Activated CD4-positive, alpha-beta T cell treated with anti-CD3 and anti-CD28 coated beads, Interleukin-2, Interleukin-6, amounts not matched to agents 100 ng/mL and 50 ng/mL, durations not matched to agents 16 hours and 8 hours (primary cell): ENCODE measurements at regions not wholly inside any gene's neighbourhood (a gene's known extent, or its start where the extent isn't known, plus 50 kb on each side); places are given as distances from the start of the nearest gene placed in this dataset.

ENCODE experiments used
- DNase-seq: peaks from one replicate; pipeline ENCODE4 v3.0.0-alpha.2; 2020

DNA sequence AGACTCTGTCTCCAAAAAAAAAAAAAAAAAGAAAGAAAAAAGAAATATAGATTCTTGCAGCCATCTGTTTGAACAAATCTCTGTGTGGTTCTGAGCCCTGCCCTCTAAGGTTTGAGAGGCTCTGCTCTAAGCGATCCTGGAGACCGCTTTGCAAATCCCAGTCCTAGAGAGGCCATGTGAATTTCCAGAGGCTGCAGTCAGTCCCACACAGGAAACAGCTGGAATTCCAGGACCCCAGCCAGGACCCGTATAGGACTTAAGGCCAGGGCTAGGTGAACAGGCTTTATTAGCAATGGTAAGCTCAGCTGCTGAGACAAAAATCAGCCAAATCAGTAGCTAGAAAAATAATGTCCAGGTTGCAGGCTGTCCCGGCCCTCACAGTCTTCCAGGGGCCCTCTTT is 154.8 kb downstream of the RPS24 start:
- no peak for DNase-seq

GRCh38 chr10:78190051-78190825 is 156.6 kb downstream of the RPS24 start:
- DNase-seq = no peak

DNA sequence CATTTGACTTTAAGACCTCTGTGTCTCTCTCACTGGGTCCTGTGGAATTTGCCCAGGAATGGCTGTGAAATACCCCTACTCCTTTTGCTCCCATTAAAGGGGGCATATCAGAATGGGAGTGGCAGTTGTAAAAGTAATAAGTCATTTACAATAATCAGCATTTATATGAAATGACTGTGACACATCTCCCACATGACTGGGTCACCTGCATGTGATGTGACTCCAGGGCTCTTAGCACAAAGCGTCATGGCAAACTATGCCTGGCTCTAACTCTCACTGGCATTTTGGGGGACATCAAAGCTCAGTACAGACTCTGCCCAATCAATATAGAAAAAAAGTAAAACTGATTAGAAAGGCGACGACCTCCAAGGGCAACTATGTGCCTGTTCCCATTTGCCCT is 157.6 kb downstream of the RPS24 start:
- DNase-seq = no peak

DNA sequence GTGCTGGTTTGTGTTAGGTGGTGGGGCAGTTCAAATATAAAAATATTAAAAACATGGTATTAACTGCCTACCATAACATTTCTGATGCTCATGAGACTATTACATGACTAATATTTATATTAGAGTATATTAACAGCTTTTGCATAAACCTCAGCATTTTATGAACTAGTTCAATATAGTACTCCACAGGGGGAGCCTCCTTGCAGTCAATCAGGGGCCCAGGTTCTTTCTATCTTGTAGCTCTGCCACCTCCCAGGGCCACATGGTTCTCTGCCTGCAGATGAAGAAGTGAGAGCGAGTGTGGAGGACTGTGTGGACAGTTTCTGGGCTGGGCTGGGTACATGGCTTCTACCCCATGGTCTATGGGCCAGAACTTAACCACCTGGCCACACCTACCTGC is 159.5 kb downstream of the RPS24 start:
- DNase-seq = no peak

DNA sequence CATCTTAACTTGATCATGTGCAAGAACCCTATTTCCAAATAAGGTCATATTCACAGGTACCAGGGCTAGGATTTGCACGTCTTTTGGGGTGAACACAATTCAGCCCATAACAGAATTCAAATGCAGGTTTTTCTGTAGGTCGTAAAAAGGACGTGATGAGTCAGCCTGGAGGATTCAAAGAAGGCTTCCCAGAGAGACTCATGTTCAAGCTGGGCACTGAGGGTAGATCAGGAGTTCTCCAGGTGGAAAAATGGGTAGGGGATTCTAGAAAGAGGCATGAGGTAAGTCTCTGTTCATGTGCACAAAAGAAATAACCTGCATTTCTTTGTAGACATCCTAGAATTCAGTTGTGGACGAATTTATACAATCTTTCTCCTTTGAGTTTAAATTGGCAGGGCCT is 160.4 kb downstream of the RPS24 start:
- no peak for DNase-seq

- no peak for DNase-seq
Measured at GRCh38 chr10:78194539-78195402, 161.1 kb downstream of the RPS24 start.

- DNase-seq = no peak
Measured at GRCh38 chr10:78196396-78196795, 162.7 kb downstream of the RPS24 start.

GRCh38 chr10:78196964-78197363 is 163.3 kb downstream of the RPS24 start:
- peak; percentile 9 for DNase-seq

DNA sequence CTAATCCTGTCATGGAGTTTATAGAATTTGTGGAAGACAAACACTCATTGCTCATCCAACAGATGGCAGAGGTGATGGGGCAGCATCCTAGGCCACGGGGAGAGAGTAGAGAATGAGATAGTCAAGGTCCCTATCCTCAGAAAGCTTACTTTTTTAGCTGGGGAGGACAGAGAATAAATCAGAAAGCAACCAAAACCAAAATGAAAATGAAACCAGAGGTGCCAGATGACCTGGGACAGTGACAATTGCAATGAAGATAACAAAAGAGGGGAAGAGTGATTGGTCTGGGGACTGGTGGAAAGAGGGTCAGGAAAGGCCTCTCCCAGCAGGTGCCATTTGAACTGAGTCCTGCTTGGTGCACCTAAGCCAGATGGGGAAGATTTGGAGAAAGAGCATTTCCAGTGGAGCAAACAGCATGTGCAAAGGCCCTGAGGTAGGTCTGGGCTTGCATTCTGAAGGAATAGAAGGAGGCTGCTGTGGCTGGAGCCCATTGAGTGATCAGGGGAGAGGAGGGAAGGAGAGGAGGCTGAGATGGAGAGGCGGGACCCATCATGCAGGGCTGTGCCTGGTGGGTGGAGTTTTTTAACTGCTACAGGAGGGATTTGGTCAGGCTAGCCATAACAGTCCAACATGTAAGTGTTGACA is 164.1 kb downstream of the RPS24 start:
- DNase-seq = no peak

- DNase-seq = no peak
Measured at GRCh38 chr10:78199005-78199725, 165.5 kb downstream of the RPS24 start.

GRCh38 chr10:78199759-78200158 is 166.1 kb downstream of the RPS24 start:
- no peak for DNase-seq

DNA sequence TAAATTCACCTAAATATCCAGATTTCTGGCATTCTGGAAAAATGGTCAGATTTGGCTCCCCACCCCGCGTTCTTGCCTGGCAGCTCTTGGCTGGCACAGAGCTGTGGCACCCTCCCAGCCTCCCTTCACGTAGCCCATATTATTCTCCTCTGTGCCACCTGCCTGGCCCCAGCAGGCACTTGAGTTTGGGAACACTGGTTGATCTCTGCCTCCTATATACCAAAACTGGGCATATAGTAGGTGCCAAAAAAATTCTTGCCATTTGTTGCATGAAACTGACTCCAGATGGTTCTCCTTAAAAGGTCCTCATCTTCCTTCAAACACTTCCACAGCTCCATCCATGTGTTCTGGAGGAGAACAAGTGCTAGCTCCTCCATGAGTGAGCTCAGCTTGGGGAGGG is 167.0 kb downstream of the RPS24 start:
- no peak for DNase-seq

DNA sequence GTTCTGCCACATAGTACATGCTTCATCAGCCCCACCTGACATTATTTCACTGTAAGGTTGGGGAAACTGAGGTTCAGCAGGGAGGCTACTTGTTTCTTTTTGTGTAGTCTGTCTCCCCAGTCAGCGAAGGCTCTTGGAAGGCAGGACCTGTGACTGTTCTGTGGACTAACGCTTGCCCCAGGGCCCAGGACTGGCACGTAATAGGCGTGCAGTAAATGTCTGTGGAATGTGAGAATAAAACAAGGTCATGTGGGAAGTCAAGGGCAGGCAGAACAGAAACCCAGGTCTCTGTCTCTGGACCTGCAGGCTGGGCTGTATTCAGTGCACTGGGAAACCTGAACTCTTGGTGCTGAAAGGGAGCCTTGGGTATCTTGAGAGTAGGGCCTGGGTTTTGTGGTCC is 168.7 kb downstream of the RPS24 start:
- DNase-seq = no peak

DNA sequence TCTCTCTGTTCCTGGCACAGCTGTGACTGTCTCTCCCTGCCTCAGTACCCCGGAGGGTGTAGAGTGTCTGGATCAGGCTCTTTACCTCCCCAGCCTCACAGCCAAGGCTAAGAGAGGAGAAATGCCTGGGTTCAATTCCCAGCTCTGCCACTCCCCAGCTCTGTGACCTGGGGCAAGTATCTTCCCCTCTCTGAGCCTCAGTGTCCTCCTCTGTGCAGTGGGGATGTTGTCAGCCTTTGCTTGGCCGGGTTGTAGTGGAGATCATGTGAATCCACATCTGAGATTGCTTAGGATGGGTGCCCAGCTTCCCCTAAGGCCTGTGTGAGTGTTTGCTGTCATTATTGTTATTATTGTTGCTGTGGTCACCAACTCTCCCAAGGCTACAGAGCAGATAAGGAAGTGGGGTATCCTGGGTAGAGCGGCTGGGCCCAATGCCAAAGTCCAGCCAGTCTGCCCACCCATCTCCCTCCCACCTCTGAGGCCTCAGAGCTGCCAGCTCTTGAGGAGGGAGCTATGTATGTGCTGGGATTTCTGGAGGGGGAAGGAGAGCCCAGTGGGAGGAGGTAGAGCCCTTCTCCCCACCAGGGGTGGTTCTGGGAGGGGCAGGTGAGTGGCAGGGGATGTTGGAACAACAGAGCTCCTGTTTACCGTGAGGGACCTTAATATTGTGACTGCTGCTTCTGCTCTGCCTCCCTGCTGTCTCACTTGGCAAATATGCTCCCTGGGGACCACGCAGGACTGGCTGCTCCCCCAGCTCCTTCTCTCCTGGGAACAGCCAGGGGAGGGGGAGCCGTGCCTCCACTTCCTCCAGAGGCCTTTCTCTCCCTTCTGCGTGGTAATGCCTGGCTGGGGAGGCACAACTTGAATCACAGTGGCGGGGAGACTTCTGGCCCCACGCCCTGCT is 170.5 kb downstream of the RPS24 start:
- no peak for DNase-seq

DNA sequence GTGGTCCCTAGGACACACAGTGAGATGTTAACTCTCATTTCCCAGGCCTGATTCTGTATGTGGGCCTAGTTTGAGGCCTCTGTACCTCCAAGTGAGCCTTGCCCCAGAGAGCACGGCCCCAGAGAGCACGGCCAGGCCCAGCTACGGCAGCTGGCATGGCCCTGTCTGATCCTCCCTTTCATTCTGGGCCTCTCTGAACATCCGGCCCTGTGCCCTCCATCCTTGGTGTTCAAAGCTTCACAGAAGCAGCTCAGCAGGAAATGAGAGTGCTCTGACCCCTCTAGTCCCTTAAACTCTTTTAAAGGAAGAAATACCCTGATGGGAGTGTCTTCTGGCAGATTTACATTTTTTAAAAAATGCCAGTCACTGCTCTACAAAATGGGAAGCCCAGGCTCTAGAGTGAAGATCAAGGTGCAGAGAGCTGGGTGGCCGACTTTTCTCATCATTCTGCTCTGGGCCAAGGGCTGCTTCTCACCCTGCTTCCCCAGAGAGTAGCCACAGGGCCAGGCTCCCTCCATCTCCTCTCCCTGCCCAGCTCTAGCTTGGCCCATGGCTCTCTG is 171.9 kb downstream of the RPS24 start:
- DNase-seq = no peak

GRCh38 chr10:78207216-78207615 is 173.6 kb downstream of the RPS24 start:
- no peak for DNase-seq

DNA sequence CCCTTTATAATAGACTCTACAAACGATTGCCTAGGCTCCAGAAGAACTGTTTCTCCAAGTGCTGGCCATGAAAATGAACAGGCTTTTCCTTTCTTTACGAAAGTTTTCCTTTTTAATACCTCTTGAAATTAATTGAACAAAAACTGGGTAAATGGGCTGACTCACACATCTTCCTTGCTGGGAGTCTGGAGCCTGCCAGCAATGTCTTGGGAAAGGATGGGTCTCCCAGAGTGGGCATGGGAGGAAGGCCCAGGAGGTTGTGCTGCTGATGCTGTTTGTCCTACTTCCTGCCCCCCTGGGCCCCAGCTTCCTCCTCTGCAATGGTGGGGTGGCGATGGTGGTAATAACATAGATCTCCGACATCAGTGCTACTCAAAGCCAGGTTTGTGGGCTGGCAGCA is 174.1 kb downstream of the RPS24 start:
- no peak for DNase-seq

DNA sequence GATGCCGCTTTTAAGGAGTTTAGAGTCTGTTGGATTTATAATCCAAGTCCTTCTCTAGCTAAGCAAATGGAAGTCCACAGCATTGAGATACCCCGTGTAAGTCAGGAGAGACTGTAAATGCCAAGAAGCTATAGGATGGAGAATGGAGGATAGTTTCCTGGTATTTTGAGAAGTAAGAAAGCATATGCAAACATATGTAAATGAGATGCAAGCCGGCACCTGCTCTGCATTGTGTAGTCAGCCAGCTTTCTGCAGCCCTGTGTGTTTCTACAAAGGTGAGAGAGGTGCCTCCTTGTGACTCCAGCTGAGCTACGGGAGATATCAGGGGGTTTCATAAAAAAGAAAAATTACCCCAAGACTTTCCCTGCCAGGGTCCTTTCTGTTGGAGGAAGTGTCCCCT is 176.3 kb downstream of the RPS24 start:
- no peak for DNase-seq

GRCh38 chr10:78210548-78210947 is 176.9 kb downstream of the RPS24 start:
- no peak for DNase-seq

GRCh38 chr10:78210976-78211375 is 177.3 kb downstream of the RPS24 start:
- DNase-seq = no peak

GRCh38 chr10:78211561-78212051 is 177.9 kb downstream of the RPS24 start:
- DNase-seq = peak; percentile 8
